Muscle layer of duodenum (tissue), 2 donors: ENCODE measurements at regions not wholly inside any gene's neighbourhood (a gene's known extent, or its start where the extent isn't known, plus 50 kb on each side); places are given as distances from the start of the nearest gene placed in this dataset.

ENCODE experiments used
- H3K27ac ChIP-seq: one replicate; pipeline ENCODE4 v1.7.0; 2013; ENCODE audit warnings: mild to moderate bottlenecking, low read length
- H3K27me3 ChIP-seq: one replicate; pipeline ENCODE4 v1.7.0; 2013; ENCODE audit warnings: low read depth, mild to moderate bottlenecking, control low read depth, low read length
- H3K36me3 ChIP-seq, 2 donors: one replicate each; pipeline ENCODE4 v1.7.0; 2013; ENCODE audit warnings: low read length in 2 of 2, control low read depth in 1 of 2, mild to moderate bottlenecking in 1 of 2; ENCODE audit not compliant: insufficient read depth in 2 of 2, control insufficient read depth in 1 of 2
- H3K4me1 ChIP-seq, 2 donors: one replicate each; pipeline ENCODE4 v1.7.0; 2013; ENCODE audit warnings: low read length in 2 of 2, mild to moderate bottlenecking in 2 of 2, control low read depth in 1 of 2, moderate library complexity in 1 of 2; ENCODE audit not compliant: insufficient read depth in 2 of 2, control insufficient read depth in 1 of 2
- H3K4me3 ChIP-seq, 2 donors: one replicate each; pipeline ENCODE4 v1.7.0; 2013; ENCODE audit warnings: low read length in 2 of 2, low read depth in 1 of 2, mild to moderate bottlenecking in 1 of 2
- H3K9me3 ChIP-seq, 2 donors: one replicate each; pipeline ENCODE4 v1.7.0; 2013; ENCODE audit warnings: low read length in 2 of 2, control low read depth in 1 of 2, mild to moderate bottlenecking in 1 of 2; ENCODE audit not compliant: control insufficient read depth in 1 of 2
- donor health status: healthy.

- Histone ChIP-seq H3K9me3 (peaks cover 0 to 2% of the 10 kb centered on the region in 2 donors), H3K36me3 (no peaks in the 10 kb centered on the region), H3K4me1 (no peaks in the 10 kb centered on the region)
Observed at GRCh38 chr4:173837517-173837916, 307.5 kb upstream of the HAND2 start.

DNA sequence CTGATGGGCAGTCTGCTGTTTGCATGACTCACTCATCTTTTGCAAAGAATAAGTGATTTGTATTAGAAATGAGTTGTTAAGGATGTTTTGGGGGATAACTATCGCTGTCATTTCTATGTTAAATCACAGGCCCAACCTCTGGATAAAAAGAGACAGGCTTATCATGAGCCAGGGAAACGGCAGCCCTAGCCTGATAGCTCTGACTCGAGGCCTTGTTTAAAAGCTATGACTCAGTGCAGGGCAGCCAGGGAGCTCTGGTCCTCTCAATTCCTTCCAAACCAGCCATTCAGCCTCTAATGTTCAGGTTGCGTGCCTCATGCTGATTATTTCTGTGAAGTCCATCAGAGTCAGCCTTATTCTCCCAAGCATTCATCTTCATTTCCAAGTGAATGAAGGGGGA, 305.9 kb upstream of the HAND2 start:
- no peaks in the 10 kb centered on the region for H3K27me3 ChIP-seq
- H3K4me3 ChIP-seq = no peak overlapping the region
- no peaks in the 10 kb centered on the region for H3K4me1 ChIP-seq
- no peaks in the 10 kb centered on the region for H3K36me3 ChIP-seq
- H3K27ac ChIP-seq = no peak overlapping the region
- no peaks in the 10 kb centered on the region for H3K9me3 ChIP-seq

More at GRCh38 chr4:173837517-173837916, 307.5 kb upstream of the HAND2 start:
- H3K27ac ChIP-seq = no peak overlapping the region
- H3K27me3 ChIP-seq = no peaks in the 10 kb centered on the region
- no peak overlapping the region for H3K4me3 ChIP-seq

- H3K27ac ChIP-seq = no peak overlapping the region
- H3K4me3 ChIP-seq = no peak overlapping the region
- no peaks in the 10 kb centered on the region for H3K27me3 ChIP-seq
- no peaks in the 10 kb centered on the region for H3K9me3 ChIP-seq
- H3K4me1 ChIP-seq = no peaks in the 10 kb centered on the region
- H3K36me3 ChIP-seq = no peaks in the 10 kb centered on the region
Observed at GRCh38 chr4:173834151-173834550, 304.1 kb upstream of the HAND2 start.

- no peak overlapping the region for H3K4me3 ChIP-seq
- no peaks in the 10 kb centered on the region for H3K27me3 ChIP-seq
- no peak overlapping the region for H3K27ac ChIP-seq
- H3K4me1 ChIP-seq = no peaks in the 10 kb centered on the region
- no peaks in the 10 kb centered on the region for H3K36me3 ChIP-seq
- no peaks in the 10 kb centered on the region for H3K9me3 ChIP-seq
Observed at GRCh38 chr4:173829565-173829964, 299.5 kb upstream of the HAND2 start.

DNA sequence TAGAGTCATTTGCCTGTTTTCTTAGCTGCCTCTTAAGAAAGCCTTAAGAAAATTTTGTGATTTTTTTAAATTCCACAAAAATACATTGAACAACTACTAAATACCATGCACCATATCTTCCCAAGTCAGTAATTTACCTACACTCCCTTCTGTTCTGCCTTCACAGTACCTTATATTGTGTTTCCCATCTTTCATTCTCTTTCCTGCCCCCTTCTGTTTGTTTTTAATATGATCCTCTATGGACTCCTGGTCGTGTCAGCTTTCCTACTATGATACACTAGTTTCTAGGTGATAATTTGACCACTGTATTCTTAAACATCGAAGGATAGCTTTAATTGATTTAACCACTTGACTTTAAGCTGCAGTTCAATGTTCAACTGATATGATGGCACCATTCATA, 297.7 kb upstream of the HAND2 start:
- Histone ChIP-seq H3K4me1 (no peaks in the 10 kb centered on the region), H3K36me3 (no peaks in the 10 kb centered on the region), H3K4me3 (no peak overlapping the region), H3K9me3 (no peaks in the 10 kb centered on the region), H3K27ac (no peak overlapping the region), H3K27me3 (no peaks in the 10 kb centered on the region)

DNA sequence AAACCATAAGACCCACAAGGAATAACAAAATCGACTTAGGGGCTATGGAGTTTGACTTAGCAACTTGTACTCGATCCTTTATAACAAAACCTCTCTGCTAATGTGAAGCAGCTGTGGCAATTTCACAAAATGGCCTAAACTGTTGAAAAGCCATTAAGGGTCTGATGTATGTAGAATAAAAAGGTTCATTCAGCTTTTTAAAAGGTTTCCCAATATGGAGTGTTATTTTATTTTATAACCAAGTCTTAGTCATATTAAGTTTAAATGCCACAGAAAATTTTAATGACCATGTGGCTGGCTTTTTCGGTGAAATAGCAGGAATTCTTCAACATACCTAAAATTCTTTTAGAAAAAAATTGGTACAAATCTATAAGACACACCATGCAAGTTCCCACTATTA, 291.8 kb upstream of the HAND2 start:
- Histone ChIP-seq H3K27ac (no peak overlapping the region), H3K4me3 (no peak overlapping the region), H3K4me1 (no peaks in the 10 kb centered on the region), H3K27me3 (no peaks in the 10 kb centered on the region), H3K9me3 (no peaks in the 10 kb centered on the region), H3K36me3 (no peaks in the 10 kb centered on the region)

- Histone ChIP-seq H3K4me1 (no peaks in the 10 kb centered on the region), H3K27me3 (no peaks in the 10 kb centered on the region), H3K36me3 (no peaks in the 10 kb centered on the region), H3K9me3 (no peaks in the 10 kb centered on the region), H3K27ac (no peak overlapping the region), H3K4me3 (no peak overlapping the region)
Observed at GRCh38 chr4:173821036-173821435, 291.0 kb upstream of the HAND2 start.

GRCh38 chr4:173807347-173807746, 277.3 kb upstream of the HAND2 start:
- Histone ChIP-seq H3K36me3 (no peaks in the 10 kb centered on the region), H3K27ac (no peak overlapping the region), H3K4me3 (no peak overlapping the region), H3K4me1 (peaks cover 5 to 24% of the 10 kb centered on the region in 2 donors), H3K9me3 (no peaks in the 10 kb centered on the region), H3K27me3 (no peaks in the 10 kb centered on the region)

DNA sequence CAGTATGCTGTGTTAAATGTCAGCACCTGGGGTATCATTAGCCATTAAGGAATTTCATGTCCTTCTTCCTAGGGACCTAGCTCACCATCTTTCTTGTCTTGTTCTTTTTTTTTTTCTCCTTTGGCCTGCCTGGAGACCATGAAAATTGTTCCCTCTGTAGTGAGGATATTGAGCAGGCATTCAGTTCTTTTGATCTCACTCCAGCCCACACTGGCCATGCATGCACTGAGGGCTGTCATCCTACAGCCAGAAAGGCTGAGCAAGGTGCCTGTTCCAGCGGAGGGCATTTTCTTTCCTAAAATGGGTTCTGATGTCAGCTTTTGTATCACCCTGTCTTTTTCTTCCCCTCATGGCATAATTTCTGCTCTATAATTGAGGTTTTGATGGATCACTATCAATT, 275.9 kb upstream of the HAND2 start:
- Histone ChIP-seq H3K9me3 (no peaks in the 10 kb centered on the region), H3K4me1 (peaks cover 6 to 29% of the 10 kb centered on the region in 2 donors), H3K36me3 (no peaks in the 10 kb centered on the region), H3K27me3 (no peaks in the 10 kb centered on the region), H3K27ac (no peak overlapping the region), H3K4me3 (no peak overlapping the region)

GRCh38 chr4:173802662-173803022, 272.6 kb upstream of the HAND2 start:
- H3K27me3 ChIP-seq = no peaks in the 10 kb centered on the region
- no peak overlapping the region for H3K4me3 ChIP-seq
- H3K27ac ChIP-seq = no peak overlapping the region
- H3K4me1 ChIP-seq = peaks cover 6 to 27% of the 10 kb centered on the region in 2 donors
- H3K9me3 ChIP-seq = no peaks in the 10 kb centered on the region
- no peaks in the 10 kb centered on the region for H3K36me3 ChIP-seq

DNA sequence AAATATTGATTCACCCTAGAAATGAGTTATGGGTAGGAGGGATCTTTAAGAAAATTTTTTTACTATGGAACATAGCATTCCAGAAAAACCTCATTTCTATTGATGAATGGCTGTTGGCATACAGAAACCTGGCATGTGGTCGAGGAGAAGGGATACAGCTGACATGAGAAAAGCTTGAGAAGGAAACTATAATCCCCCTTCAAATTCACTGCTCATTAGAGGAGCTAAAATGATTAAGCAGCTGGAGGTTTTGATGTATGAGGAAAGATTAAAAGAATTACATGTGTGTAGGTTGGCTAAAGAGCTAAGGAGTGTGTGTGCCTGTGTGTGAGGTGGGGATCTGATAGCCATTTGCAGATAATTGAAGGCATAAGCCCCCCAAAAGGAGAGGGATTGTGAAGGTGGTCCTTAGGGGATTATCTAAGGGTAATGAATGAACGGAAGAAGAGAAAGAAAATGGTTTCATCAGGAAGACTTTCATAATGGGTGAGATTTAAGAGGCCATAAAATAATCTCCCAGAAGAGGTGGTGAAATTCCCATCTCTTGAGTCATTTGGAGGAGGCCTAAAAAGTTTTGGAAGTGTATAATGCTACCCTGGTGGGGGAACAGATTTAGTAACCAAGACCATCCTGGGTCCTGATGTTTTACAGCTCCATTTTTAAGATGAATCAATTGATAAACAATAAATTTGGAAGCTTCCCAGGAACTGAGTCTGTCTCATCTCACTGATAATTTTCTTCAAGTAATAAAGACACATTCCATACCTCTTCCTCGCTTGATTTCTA, 272.0 kb upstream of the HAND2 start:
- no peak overlapping the region for H3K27ac ChIP-seq

GRCh38 chr4:173801361-173801760, 271.3 kb upstream of the HAND2 start:
- H3K27me3 ChIP-seq = no peaks in the 10 kb centered on the region
- no peaks in the 10 kb centered on the region for H3K36me3 ChIP-seq
- H3K9me3 ChIP-seq = no peaks in the 10 kb centered on the region
- H3K4me1 ChIP-seq = peaks cover 6 to 17% of the 10 kb centered on the region in 2 donors
- no peak overlapping the region for H3K4me3 ChIP-seq
- H3K27ac ChIP-seq = no peak overlapping the region

More for the DNA sequence above, 272.0 kb upstream of the HAND2 start:
- peaks cover 6 to 22% of the 10 kb centered on the region in 2 donors for H3K4me1 ChIP-seq
- no peaks in the 10 kb centered on the region for H3K36me3 ChIP-seq
- no peaks in the 10 kb centered on the region for H3K9me3 ChIP-seq
- H3K4me3 ChIP-seq = no peak overlapping the region
- no peaks in the 10 kb centered on the region for H3K27me3 ChIP-seq
